HL-60 (cell line): ENCODE measurements at regions not wholly inside any gene's neighbourhood (a gene's known extent, or its start where the extent isn't known, plus 50 kb on each side); places are given as distances from the start of the nearest gene placed in this dataset.
"Not testable (repeated sequence)": the region's sequence is repeated elsewhere in the genome, so short reads cannot be mapped to it uniquely, and the experiment has no call there.

Source experiments
- DNase-seq, 2 experiments: peaks; one replicate each; pipeline ENCODE4 v3.0.0-alpha.2; 2010 to 2020; ENCODE audit warnings: low read depth in 1 of 2, low spot score in 1 of 2
- H3K27ac ChIP-seq: fragments of 250-450 bp; sonication (Bioruptor Pico); replicated peaks from 2 replicates; pipeline ENCODE4 v1.5.1; 2020; ENCODE audit warnings: mild to moderate bottlenecking, moderate library complexity
- H3K27me3 ChIP-seq: fragments of 250-450 bp; sonication (Bioruptor Pico); 2 replicates; pipeline ENCODE4 v1.5.1; 2021; ENCODE audit warnings: mild to moderate bottlenecking, moderate library complexity; ENCODE audit not compliant: insufficient read depth, poor library complexity, severe bottlenecking
- H3K4me3 ChIP-seq: replicated peaks from 2 replicates; pipeline ENCODE4 v1.5.1; 2011; ENCODE audit warnings: mild to moderate bottlenecking, control low read depth, low read length; ENCODE audit not compliant: insufficient read depth
- CTCF ChIP-seq: IDR thresholded peaks from one replicate; pipeline ENCODE4 v1.5.1; 2011; ENCODE audit warnings: low read length, control low read depth, inconsistent platforms; ENCODE audit not compliant: insufficient read depth
- GABPA ChIP-seq: IDR thresholded peaks from 2 replicates; pipeline ENCODE4 v1.6.1; 2012; ENCODE audit warnings: low read depth
- POLR2AphosphoS5 ChIP-seq: IDR thresholded peaks from 2 replicates; pipeline ENCODE4 v1.6.1; 2012; ENCODE audit warnings: low read depth
- REST ChIP-seq: IDR thresholded peaks from 2 replicates; pipeline ENCODE4 v1.6.1; 2012; ENCODE audit warnings: low read depth; ENCODE audit not compliant: insufficient replicate concordance
- SPI1 ChIP-seq: IDR thresholded peaks from 2 replicates; pipeline ENCODE4 v1.6.1; 2012; ENCODE audit warnings: low read depth, mild to moderate bottlenecking, borderline replicate concordance

GRCh38 chr6:10343320-10343719, 71.6 kb downstream of the TFAP2A start:
- peak in 1 of 2 experiments; percentile 21 for DNase-seq
- no peak overlapping the region for H3K27ac ChIP-seq
- H3K4me3 ChIP-seq: no peak overlapping the region
- no peaks in the 10 kb centered on the region for H3K27me3 ChIP-seq
- no peak for TF ChIP-seq POLR2AphosphoS5
- TF ChIP-seq GABPA: no peak
- TF ChIP-seq REST: no peak
- peak; percentile 82 for TF ChIP-seq SPI1
- no peak for TF ChIP-seq CTCF

- Histone ChIP-seq H3K27me3 (no peaks in the 10 kb centered on the region), H3K27ac (no peak overlapping the region), H3K4me3 (no peak overlapping the region)
- DNase-seq: no peak
- no peak for TF ChIP-seq CTCF
- no peak for TF ChIP-seq POLR2AphosphoS5
- TF ChIP-seq SPI1: no peak
- no peak for TF ChIP-seq REST
- no peak for TF ChIP-seq GABPA
Observed at GRCh38 chr6:10341605-10342004, 73.3 kb downstream of the TFAP2A start.

GRCh38 chr6:10338151-10338550, 76.7 kb downstream of the TFAP2A start:
- no peak overlapping the region for H3K27ac ChIP-seq
- H3K27me3 ChIP-seq: no peaks in the 10 kb centered on the region
- H3K4me3 ChIP-seq: no peak overlapping the region
- TF ChIP-seq POLR2AphosphoS5 (no peak), CTCF (no peak), REST (no peak), SPI1 (no peak), GABPA (no peak)
- DNase-seq: no peak

- not testable (repeated sequence) for H3K27ac ChIP-seq, H3K4me3 ChIP-seq, H3K27me3 ChIP-seq, DNase-seq
Observed at GRCh38 chr6:10337376-10337775, 77.5 kb downstream of the TFAP2A start.
